NCI-H1436 (cell line): ENCODE measurements at regions not wholly inside any gene's neighbourhood (a gene's known extent, or its start where the extent isn't known, plus 50 kb on each side); places are given as distances from the start of the nearest gene placed in this dataset.
"Not testable (repeated sequence)": the region's sequence is repeated elsewhere in the genome, so short reads cannot be mapped to it uniquely, and the experiment has no call there.

Experiments
- DNase-seq: peaks from one replicate; lab custom pipeline; 2025; lab: John Stamatoyannopoulos, UW

DNA sequence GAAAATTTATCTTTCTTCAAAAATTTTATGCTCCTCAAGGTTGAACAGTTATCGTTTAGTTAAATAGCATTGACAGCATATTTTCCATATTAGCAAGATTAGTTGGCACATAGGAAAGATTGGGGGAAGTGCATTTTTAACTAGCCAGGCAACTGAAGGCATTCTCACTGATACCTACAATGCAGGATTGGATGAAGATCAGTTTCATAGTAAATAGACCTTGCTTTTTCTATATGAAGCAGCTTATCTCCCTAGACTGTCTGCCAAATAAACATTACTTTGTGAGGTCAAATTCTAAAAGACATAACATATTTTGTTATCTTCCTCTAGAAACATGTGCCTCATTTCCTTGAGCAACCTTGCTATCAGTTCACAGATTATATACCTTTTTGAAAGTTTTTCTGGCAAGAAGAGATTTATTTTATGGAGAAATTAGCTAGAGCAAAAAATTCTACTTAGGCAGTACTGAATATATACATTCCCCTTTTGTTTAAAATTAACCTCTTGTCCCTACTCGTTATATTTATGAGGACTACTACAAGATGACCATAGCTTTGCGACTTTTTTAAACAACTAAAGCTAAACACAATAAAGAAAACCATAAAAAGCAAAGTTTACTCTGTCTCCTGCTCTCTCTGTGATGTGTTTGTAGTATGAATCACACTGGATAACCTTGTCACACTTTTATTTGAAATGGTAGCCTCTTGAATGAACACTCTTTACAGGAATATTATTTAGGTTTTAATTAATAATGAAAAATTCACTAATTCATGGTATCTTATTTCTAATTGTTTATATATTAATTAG is 654.9 kb upstream of the TBL1XR1 start:
- DNase-seq = no peak

DNA sequence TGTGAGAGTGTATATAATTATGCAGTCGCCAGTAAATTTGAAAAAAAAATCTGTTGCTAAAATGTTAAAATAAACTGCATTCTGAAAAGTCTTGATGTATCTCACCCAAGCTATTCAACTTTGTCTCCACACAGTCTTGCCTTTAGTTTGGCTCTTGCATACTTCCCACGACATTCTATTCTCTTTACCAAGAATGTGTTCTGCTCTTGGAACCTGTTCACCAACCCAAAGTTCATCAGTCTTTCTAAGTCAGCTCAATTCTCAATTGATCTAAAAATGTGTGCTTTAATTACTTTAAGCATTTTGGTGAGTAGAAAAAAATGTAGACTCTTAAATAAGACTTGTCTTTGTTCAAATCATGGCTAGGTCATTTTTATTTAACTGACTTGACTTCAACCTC is 657.7 kb upstream of the TBL1XR1 start:
- DNase-seq = no peak

DNA sequence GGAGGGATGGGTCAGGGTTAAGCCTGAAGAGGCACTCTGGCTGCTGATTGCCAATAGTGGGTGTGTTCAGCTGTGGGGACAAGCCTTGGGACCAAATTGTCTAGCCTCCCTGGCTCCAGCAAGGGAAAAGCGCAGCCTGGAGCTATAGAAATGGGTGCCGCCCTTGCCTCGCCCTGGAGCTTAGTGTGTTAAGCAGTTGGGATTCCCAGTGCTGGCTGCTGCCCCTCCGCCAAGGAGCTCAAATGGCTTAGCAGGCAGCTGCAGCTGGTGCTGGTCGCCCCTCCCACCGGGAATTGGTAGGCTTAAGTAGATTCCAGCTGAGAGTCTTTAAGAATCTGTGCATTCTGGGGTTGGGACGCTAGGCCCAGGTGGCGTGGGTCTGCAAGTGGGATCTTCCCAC is 662.9 kb upstream of the TBL1XR1 start:
- no peak for DNase-seq

DNA sequence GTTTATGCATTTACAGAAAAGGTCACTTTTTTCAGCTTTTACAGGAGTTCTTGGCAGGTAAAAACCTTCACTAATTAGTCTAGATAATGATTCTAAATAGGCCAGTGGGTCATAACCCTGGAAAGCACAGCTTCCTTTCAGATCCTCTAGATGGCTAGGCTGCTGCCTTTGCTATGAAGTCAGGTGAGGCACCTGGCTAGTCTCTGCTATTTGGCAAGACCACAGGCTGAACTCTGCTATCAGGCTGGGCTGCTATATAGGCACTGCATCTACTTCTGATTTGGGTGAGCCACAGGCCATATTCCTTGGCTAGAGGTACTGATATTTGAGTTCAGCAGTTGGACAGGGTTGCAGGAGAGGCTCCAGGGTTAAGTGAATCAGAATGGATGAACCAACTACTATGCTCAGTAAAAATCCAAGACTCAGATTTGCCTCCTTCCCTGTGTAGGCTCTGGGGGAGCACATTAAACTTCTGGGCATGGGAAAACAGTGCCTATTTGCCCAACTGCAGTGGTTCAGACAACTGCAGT is 665.7 kb upstream of the TBL1XR1 start:
- DNase-seq = no peak

DNA sequence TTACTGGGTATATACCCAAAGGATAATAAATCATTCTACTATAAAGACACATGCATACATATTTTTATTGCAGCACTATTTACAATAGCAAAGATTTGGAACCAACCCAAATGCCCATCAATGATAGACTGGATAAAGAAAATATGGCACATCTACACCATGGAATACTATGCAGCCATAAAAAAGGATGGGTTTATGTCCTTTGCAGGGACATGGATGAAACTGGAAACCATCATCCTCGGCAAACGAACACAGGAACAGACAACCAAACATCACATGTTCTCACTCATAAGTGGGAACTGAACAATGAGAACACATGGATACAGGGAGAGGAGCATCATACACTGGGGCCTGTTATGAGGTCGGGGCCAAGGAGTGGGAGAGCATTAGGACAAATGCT is 665.0 kb upstream of the KCNMB2 start:
- DNase-seq = not testable (repeated sequence)

DNA sequence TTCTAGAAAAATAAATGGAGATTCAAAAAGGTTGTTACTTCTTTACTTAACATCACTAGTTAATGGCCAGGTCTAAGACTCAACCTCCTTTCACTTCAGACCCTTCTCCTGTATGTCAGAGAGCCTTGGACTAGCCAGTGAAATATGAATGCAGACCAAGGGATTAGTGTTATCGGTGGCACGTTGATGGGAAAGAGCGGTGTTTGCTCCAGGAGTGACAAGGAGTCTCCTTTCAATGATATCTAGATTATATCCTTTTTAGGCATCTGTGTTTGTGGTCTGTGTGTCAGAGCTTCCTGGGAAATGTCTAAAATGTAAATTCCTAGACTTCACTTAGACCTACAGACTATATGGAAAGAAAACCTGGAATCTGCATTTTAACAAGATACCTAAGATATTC is 658.0 kb upstream of the KCNMB2 start:
- no peak for DNase-seq

DNA sequence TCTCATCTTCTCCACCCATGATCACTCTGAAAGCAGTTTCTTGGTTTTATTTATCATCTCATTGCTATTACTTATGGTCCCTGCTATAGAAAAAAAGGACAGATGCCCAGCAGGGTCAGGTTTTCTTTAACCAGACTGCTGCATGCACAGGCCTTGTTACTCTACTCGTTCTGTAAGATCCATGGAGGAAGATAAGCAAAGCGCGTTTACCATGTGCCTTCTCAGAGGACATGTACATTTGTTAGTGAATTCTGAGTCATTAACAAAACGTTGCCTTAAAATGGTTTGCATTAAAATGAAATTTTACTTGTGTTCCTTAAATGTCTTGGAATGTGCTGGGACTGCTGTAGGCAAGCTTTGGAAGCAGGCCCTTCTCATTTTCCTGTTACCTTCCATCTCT is 657.3 kb upstream of the KCNMB2 start:
- no peak for DNase-seq

DNA sequence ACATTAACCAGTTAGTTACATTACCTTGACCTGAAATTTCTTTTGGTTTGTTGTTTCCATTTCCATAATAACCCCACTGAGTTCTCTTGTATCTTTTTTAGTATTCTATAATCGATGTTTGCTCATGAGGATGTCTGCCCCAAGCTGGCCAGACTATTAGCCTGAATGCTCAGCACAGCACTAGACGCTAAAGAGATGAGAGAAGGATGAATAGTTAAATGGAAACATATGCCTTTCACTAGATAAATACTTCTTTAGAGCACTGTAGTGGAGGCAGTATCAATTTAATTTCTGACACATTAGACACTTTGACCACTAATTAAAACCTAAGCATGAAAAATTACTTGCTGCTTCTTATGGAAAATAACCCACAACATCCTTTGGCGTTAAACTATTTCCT is 654.9 kb upstream of the KCNMB2 start:
- DNase-seq = no peak

DNA sequence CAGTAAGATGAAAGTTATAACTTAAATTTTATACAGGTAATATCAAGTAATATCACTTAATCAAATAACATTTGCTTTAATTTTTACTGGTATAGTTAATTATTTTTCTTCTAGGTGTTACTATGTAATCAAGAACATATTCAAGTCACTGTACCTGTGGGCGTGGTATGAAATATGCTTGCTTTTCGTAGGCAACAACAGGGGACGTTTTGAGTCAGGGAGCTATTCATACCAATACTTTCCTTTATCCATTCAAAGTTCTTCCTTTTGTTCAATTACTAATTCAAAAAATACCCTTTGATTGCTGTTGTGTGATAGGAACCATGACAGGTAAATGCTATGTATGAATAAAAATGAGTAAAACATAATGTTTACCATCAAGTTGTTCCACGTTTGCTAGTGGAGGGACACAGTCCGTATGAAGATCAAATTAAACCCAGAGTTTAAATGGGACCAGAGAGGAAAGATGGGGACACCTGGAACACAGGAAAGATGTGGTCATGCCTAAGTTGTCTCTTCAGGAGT is 654.0 kb upstream of the KCNMB2 start:
- DNase-seq = no peak

DNA sequence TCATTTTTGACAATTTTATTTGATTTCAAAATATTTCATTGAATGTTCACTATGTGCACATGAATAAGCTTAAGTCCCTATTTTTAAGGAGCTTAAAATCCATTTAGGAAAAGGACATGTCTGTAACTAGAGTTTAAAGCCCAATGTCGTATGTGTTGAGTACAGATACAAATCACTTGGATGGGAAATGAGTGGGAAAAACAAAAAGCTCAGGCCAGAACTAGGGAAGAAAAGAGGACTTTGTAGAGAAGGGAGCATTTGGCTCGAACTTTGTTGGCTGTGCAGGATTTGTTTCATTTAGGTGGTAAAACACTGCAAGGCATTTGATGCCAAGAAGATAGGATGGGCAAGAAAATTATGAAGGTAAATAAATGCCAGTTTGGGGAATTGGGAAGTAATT is 653.1 kb upstream of the KCNMB2 start:
- no peak for DNase-seq

DNA sequence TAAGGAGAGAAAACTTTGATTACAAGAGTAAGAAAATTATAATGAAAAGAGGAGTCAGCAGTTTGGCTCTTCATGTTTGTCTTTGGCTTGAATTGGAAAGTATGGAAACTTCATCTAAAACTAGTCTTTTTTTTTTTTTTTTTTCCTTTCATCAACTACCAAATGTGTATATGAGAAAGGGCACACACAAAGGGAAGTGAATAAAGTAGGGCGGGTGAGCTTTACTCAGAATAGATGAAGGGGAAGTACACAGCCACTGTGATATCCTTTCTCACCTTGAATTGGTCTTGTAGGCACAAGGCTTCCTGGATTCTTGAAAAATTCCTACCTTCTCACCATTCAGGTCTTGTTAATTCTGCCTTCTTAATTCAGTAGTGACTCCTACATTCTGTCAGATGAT is 652.3 kb upstream of the KCNMB2 start:
- no peak for DNase-seq

DNA sequence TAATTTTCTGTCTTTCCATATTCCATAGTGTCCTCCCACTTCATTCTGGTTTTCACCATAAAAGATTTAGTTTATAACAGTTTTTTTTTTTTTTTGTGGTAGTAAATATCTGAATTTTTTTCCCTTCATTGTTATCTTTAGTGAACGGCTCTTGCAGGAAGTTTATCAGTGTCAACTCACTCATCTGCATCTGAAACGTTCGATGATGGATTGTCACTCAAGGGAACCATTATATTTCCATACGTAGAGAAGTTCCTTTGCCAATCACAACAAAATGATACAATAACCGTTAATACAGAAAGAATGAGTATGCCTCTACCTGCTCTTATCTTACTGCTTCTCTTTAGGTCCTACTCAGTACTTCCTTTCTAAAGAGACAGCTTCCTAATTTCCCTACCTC is 651.2 kb upstream of the KCNMB2 start:
- no peak for DNase-seq

DNA sequence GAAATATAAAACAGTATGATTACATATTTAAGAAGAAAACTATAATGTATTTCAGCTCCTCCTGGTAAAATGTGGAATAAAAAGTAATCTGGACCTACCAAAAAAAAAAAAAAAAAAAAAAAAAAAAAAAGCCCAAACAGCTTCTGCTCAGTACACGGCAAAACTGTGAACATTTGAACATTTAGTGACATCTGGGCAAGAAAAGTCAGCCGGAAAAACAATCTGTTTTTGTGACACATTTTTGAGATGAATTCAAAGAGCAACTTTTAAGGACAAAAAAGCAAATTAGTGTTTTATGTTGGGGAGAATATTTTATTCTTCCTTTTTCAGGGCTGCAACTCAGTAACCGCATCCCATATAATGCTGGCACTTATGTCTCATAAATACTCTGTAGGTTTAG is 649.7 kb upstream of the KCNMB2 start:
- no peak for DNase-seq

DNA sequence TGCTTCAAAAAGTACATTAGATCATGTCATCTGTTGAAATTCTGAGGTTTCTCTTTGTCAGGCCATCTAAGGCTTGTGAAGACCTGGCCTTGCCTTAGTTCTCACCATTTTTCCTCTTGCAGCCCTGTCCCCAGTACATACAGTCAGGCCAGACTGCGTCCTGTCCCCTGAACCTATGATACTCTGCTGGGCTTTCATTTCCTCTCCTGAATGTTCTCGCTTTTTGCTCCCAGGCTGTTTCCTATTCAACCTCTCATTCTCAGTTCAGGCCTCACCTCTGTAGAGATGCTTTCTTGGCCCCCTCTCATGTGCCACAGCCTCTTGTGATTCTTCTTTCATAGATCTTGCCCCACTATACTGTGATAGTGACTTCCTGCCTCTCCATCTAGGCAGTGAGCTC is 648.8 kb upstream of the KCNMB2 start:
- DNase-seq = no peak

DNA sequence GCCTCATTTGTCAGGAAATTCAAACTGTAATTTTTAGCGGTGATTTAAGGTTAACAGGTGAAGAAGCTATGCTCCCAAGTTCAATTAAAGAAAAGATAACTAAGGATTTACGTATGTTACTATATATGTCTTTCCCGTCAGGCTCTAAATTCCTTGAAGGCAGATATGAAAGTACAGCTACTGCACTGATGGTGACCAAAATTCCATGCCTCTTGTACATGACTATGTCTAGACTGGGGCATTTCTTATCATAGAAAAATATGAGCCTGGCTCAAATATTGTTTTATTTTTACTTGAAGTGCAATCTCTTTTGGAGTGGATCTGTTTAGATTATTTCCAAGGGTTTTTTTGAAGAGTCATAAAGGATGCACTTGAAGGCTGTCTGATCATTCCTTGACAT is 647.1 kb upstream of the KCNMB2 start:
- no peak for DNase-seq

DNA sequence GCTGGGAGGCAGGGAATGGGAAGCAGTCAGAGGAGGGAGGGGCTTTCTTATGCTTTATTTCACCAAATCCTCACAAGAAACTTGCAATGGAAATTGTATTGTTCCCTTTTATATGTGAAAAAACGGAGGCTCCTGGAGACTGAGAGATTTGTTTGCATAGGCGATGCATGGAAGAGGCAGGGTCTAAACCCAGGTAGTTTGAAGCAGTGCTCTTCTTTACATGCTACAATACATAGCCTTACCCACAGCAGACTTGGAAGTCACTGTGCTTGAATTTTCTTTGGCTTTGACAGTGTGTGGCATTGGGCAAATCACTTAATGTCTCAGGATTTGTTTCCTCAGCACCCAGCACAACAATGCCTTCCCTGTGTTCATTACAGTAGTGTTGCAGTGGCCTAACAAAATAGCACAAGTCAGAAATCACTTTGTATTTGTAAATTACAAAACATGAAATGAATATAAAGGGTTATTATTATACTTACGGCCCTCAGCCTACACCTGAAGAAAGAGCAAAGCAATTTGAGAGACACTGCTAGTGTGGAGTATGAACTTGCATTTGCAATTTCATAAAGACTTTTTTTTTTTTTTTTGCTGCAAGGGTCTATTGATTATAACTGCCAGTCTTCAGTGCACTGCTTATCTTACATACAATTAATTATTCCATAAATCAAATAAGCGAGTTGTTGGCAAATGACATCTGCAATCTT is 646.4 kb upstream of the KCNMB2 start:
- DNase-seq = no peak

DNA sequence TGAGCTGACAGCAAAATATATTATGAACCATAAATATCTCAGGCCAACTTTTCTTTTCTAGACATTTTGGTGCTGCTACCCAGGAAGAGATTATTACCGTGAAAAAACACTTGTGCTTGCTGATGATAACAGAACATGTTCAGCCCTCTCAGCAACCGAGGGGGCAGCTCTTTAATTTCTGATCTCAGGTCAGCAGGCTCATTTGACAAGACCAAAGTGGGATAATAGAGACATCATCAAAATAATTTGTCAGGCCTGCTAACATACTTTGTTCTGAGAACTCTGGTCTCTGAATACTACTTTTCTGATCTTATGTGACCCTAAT is 645.9 kb upstream of the KCNMB2 start:
- no peak for DNase-seq

DNA sequence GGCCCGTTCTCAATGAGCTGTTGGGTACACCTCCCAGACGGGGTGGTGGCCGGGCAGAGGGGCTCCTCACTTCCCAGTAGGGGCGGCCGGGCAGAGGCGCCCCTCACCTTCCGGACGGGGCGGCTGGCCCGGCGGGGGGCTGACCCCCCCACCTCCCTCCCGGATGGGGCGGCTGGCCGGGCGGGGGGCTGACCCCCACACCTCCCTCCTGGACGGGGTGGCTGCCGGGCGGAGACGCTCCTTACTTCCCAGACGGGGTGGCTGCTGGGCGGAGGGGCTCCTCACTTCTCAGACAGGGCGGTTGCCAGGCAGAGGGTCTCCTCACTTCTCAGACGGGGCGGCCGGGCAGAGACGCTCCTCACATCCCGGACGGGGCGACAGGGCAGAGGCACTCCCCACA is 644.7 kb upstream of the KCNMB2 start:
- DNase-seq = not testable (repeated sequence)

DNA sequence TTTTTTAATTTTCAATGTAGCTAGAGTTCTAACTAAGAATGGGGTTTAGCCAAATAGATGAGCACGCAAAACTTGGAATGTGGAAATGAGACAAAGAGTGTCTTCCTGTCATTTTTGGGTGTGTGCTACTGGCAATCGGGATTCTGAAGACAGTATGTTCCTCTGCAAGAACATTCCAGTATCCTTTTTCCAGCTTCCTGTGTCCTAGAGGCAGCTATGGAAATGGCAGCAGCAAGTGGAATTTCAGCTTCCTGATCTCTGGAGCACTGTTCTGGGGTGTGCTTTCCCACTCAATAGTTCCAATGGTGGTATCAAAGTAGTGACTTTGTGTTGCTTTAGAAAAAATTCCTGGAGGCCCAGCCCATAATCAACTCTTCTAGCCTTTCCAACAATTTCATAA is 642.9 kb upstream of the KCNMB2 start:
- no peak for DNase-seq

DNA sequence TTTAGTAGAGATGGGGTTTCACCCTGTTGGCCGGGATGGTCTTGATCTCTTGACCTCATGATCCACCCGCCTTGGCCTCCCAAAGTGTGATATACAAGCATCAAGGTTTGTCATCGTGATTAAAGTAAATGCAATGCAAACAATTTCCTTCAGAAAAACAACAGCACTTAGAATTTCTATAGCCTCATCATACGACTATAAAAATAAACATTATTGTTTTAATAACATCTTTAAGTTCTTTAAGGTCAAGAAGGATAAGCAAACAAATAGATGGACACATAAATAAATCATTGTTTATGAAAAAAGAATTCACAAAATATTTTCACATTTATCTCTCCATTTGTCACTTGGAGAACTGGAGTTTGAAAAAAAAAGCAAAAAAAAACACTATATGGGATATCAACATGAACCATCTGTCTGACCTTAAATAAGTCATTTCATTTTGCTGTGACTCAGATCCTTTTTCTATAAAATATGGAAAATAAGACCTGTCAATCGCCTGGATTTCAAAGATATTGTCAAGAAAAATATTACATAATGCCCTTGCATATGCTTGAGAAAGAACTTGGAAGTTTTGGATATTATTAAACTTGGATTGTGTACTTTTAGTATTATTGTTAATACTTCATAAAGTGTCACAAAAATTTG is 642.0 kb upstream of the KCNMB2 start:
- DNase-seq = no peak

DNA sequence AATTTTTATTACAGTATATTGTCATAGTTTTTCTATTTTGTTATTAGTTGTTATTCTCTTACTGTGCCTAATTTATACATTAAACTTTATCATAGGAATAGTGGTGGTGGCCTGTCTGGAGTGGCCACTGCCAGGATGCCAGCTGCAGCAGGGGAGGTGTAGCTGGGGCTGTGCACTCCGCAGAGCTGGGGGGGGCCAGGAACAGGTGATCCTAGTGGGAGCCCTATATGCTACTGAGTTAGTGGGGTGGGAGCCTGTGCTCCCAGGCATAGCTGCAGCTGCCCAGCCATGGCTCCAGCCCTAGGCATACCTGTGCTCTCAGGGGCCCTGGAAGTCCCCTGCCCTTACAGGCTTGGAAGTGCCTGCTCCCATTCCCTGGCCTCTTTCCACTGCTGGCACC is 638.1 kb upstream of the KCNMB2 start:
- no peak for DNase-seq

DNA sequence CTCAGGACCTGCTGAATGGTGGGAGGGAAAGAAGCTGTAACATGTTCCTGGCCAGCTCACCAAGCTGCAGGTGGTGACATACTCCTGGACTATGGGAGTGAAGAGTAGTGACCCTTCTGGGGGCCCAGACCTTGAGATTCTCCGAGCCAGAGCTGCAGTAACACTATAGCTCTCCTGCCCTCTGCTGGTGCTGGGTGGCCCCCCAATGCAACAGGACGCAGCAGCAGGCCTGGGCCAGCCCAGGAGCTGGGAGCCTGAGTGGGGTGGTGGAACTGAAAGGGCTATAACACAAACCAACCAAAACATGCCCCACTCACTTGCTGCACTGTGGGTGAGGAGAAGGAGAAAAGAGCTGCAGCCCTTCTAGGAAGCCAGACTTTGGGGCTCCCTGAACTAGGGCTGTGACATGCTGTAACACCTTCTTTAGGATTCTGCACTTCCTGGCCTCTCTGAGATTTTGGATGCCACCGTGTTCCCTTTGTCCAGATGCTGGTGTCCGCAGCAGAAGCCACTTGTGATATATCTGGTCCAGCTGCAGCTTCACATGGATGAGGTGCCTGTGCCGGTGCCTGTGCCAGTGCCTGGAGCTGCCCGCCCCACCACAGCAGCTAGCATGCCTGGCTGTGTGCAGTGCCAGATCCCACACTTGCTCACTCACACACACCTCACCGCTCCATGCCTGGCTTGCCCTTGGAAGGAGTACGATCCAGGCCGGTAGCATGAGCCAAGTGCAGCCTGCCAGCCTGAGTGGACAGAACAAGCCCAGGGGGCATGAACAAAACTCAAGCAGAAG is 636.8 kb upstream of the KCNMB2 start:
- no peak for DNase-seq
